Mucosa of rectum (tissue), 2 donors: ENCODE measurements at regions not wholly inside any gene's neighbourhood (a gene's known extent, or its start where the extent isn't known, plus 50 kb on each side); places are given as distances from the start of the nearest gene placed in this dataset.
"Not testable (repeated sequence)": the region's sequence is repeated elsewhere in the genome, so short reads cannot be mapped to it uniquely, and the experiment has no call there.

Source experiments
- H3K27ac ChIP-seq, 2 donors: one replicate each; pipeline ENCODE4 v1.7.0; 2013; ENCODE audit warnings: inconsistent platforms in 2 of 2, low read depth in 2 of 2, low read length in 2 of 2
- H3K27me3 ChIP-seq, 2 donors: one replicate each; pipeline ENCODE4 v1.7.0; 2013; ENCODE audit warnings: low read length in 2 of 2; ENCODE audit not compliant: control insufficient read depth in 2 of 2, insufficient read depth in 2 of 2
- H3K36me3 ChIP-seq, 2 donors: one replicate each; pipeline ENCODE4 v1.7.0; 2013; ENCODE audit warnings: low read length in 2 of 2; ENCODE audit not compliant: control insufficient read depth in 2 of 2, insufficient read depth in 2 of 2
- H3K4me1 ChIP-seq, 2 donors: one replicate each; pipeline ENCODE4 v1.7.0; 2013; ENCODE audit warnings: low read length in 2 of 2, mild to moderate bottlenecking in 1 of 2; ENCODE audit not compliant: control insufficient read depth in 2 of 2, insufficient read depth in 2 of 2
- H3K4me3 ChIP-seq, 2 donors: one replicate each; pipeline ENCODE4 v1.7.0; 2013; ENCODE audit warnings: low read length in 2 of 2
- H3K9ac ChIP-seq, 2 donors: one replicate each; pipeline ENCODE4 v1.7.0; 2013; ENCODE audit warnings: low read length in 2 of 2, low read depth in 1 of 2, mild to moderate bottlenecking in 1 of 2
- H3K9me3 ChIP-seq, 2 donors: one replicate each; pipeline ENCODE4 v1.7.0; 2013; ENCODE audit warnings: low read length in 2 of 2; ENCODE audit not compliant: control insufficient read depth in 2 of 2
- donor health status: healthy.
- donor health status: Normal muscosa, but diverticular disease.

- H3K9me3 ChIP-seq: no peaks in the 10 kb centered on the region
- H3K27ac ChIP-seq: no peak overlapping the region
- H3K36me3 ChIP-seq: no peaks in the 10 kb centered on the region
- H3K4me3 ChIP-seq: no peak overlapping the region
- no peak overlapping the region for H3K9ac ChIP-seq
- no peaks in the 10 kb centered on the region for H3K4me1 ChIP-seq
- H3K27me3 ChIP-seq: no peaks in the 10 kb centered on the region
Observed at GRCh38 chr10:28479927-28480627, 52.8 kb upstream of the WAC start.

DNA sequence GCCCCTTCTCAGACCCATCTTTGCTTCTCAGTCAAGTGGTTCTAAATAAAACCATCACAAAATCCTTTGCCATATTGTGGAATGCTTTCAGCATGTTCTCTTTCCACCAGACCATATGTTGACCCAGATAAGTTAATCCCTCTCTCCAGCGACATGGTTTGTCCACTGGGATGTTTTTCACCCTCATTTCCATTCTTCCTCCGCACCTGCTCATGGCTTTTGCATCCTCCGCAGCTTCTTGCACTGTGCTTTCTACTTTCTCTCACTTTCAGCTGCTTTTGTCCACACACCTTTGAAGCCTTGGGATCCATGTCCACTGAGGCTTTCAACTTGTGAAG, 52.3 kb upstream of the WAC start:
- no peaks in the 10 kb centered on the region for H3K4me1 ChIP-seq
- no peak overlapping the region for H3K9ac ChIP-seq
- no peaks in the 10 kb centered on the region for H3K27me3 ChIP-seq
- H3K27ac ChIP-seq: no peak overlapping the region
- no peaks in the 10 kb centered on the region for H3K9me3 ChIP-seq
- no peak overlapping the region for H3K4me3 ChIP-seq
- no peaks in the 10 kb centered on the region for H3K36me3 ChIP-seq

DNA sequence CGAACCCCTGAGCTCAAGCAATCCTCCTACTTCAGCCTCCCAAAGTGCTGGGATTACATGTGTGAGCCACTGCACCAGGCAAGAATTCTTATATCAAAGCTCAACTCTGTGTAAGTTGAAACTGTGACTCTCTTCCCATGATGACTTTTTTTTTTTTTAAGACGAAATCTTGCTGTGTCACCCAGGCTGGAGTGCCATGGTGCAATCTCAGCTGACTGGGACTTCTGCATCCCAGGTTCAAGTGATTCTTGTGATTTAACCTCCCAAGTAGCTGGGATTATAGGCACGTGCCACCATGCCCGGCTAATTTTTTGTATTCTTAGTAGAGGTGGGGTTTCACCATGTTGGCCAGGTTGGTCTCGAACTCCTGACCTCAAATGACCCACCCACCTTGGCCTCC, 51.6 kb upstream of the WAC start:
- H3K36me3 ChIP-seq, H3K9ac ChIP-seq, H3K4me3 ChIP-seq, H3K27ac ChIP-seq, H3K4me1 ChIP-seq, H3K9me3 ChIP-seq, H3K27me3 ChIP-seq: not testable (repeated sequence)

- no peaks in the 10 kb centered on the region for H3K36me3 ChIP-seq
Observed at GRCh38 chr10:28481968-28482367, 51.0 kb upstream of the WAC start.

More at GRCh38 chr10:28481968-28482367, 51.0 kb upstream of the WAC start:
- H3K4me3 ChIP-seq: no peak overlapping the region
- H3K9me3 ChIP-seq: no peaks in the 10 kb centered on the region
- H3K27me3 ChIP-seq: no peaks in the 10 kb centered on the region
- H3K4me1 ChIP-seq: no peaks in the 10 kb centered on the region
- no peak overlapping the region for H3K9ac ChIP-seq
- no peak overlapping the region for H3K27ac ChIP-seq
